ENCODE measurements at regions not wholly inside any gene's neighbourhood (a gene's known extent, or its start where the extent isn't known, plus 50 kb on each side); places are given as distances from the start of the nearest gene placed in this dataset.

GRCh38 chr1:89444791-89445190 lies 79.8 kb upstream of the LRRC8B start:
- no peak for TF ChIP-seq CTCF (IDR thresholded peaks at IDR 0.05; ENCODE audit: insufficient read depth, low read depth, low read length)
- TF ChIP-seq EZH2 (IDR thresholded peaks at IDR 0.05; ENCODE audit: insufficient read depth, low read length), result no peak
- H3K9ac ChIP-seq (ENCODE audit: low read length), result no peak overlapping the region
- Mint-ChIP-seq H3K27ac (ENCODE audit: unreplicated experiment) (no peak overlapping the region), H3K4me1 (ENCODE audit: low read depth, unreplicated experiment) (no peaks in the 10 kb centered on the region), H3K9me3 (ENCODE audit: unreplicated experiment) (peaks cover 4% of the 10 kb centered on the region), H3K4me3 (ENCODE audit: unreplicated experiment) (no peak overlapping the region), H3K27me3 (ENCODE audit: low read depth, unreplicated experiment) (peaks cover 5% of the 10 kb centered on the region), H3K36me3 (ENCODE audit: low read depth, unreplicated experiment) (no peaks in the 10 kb centered on the region)
- FAIRE-seq, result no peak
- no peak overlapping the region for H3K4me2 ChIP-seq (ENCODE audit: low read length)
- no peaks in the 10 kb centered on the region for H3K79me2 ChIP-seq (ENCODE audit: insufficient read depth, low read length)
- no peak overlapping the region for H3K27ac ChIP-seq (ENCODE audit: low read depth, low read length)
- no peak overlapping the region for H2AFZ ChIP-seq (ENCODE audit: low read depth, low read length)
- H3K4me1 ChIP-seq (ENCODE audit: insufficient read depth, low read length), result no peaks in the 10 kb centered on the region
- no peak overlapping the region for H3K4me3 ChIP-seq (ENCODE audit: insufficient read depth, low read depth, low read length)
- H4K20me1 ChIP-seq (ENCODE audit: insufficient read depth, low read length), result no peaks in the 10 kb centered on the region
- no peaks in the 10 kb centered on the region for H3K9me3 ChIP-seq (ENCODE audit: insufficient read depth, low read depth, low read length)
- H3K27me3 ChIP-seq (ENCODE audit: insufficient read depth, low read length), result no peaks in the 10 kb centered on the region
- no peak for DNase-seq (ENCODE audit: low read depth)
- no peaks in the 10 kb centered on the region for H3K36me3 ChIP-seq (ENCODE audit: insufficient read depth, low read length)

- Mint-ChIP-seq H3K27ac (ENCODE audit: unreplicated experiment) (peak overlapping the region; percentile 84), H3K36me3 (ENCODE audit: low read depth, unreplicated experiment) (no peaks in the 10 kb centered on the region), H3K4me1 (ENCODE audit: low read depth, unreplicated experiment) (peaks cover 18% of the 10 kb centered on the region), H3K4me3 (ENCODE audit: unreplicated experiment) (no peak overlapping the region), H3K9me3 (ENCODE audit: unreplicated experiment) (no peaks in the 10 kb centered on the region), H3K27me3 (ENCODE audit: low read depth, unreplicated experiment) (peaks cover 4% of the 10 kb centered on the region)
- Histone ChIP-seq H3K27me3 (ENCODE audit: insufficient read depth, low read length) (no peaks in the 10 kb centered on the region), H3K4me2 (ENCODE audit: low read length) (no peak overlapping the region), H4K20me1 (ENCODE audit: insufficient read depth, low read length) (no peaks in the 10 kb centered on the region), H3K4me1 (ENCODE audit: insufficient read depth, low read length) (peaks cover 2% of the 10 kb centered on the region), H3K9ac (ENCODE audit: low read length) (no peak overlapping the region), H2AFZ (ENCODE audit: low read depth, low read length) (no peak overlapping the region), H3K79me2 (ENCODE audit: insufficient read depth, low read length) (no peaks in the 10 kb centered on the region), H3K4me3 (ENCODE audit: insufficient read depth, low read depth, low read length) (no peak overlapping the region), H3K9me3 (ENCODE audit: insufficient read depth, low read depth, low read length) (no peaks in the 10 kb centered on the region), H3K27ac (ENCODE audit: low read depth, low read length) (no peak overlapping the region), H3K36me3 (ENCODE audit: insufficient read depth, low read length) (no peaks in the 10 kb centered on the region)
- DNase-seq (ENCODE audit: low read depth) (peak; percentile 75), FAIRE-seq (peak; percentile 65)
- TF ChIP-seq EZH2 (IDR thresholded peaks at IDR 0.05; ENCODE audit: insufficient read depth, low read length), result no peak
- TF ChIP-seq CTCF (IDR thresholded peaks at IDR 0.05; ENCODE audit: insufficient read depth, low read depth, low read length), result no peak
Measured at GRCh38 chr1:89451011-89451410, 73.6 kb upstream of the LRRC8B start.

DNA sequence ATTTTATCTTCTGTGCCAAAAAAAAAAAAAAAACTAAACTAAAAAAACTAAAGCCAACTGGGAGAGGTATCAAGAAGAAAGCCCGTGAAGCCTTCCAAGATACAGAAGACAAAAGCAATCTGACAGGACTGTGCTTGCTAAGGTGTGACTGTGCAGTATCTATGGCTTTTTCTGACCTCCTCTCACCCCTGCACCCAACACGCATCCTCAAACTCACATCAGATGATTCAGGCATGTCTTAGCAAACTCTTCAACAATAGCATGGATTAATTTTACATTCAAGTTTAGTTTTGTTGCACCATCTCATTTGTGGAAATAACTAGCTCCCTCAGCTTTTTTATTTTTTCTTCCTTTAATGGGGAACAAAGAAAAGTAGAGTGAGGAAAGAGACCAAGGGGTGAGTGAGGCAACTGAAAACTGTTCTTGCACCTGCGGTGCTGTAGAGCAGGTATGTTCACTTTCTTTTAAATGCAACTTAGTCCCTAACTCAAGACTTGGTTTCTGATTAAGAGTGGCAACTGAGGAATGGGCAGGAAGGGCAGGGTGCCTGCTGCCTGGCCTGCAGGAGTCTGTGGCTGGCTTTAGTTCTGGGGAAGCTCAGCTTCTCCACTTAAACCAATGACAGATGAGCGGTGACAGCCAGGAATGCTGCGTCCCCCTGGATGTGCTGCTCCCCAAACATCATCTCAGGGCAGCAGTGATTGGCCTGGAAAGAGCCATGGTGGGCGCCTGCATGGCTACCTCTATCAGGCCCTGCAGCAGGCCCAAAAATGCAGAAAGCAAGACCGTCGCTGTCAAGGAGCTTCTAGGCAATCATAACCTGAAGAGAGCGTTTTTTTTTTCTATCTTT lies 71.3 kb upstream of the LRRC8B start:
- FAIRE-seq (no peak), DNase-seq (ENCODE audit: low read depth) (no peak)
- Histone ChIP-seq H3K4me3 (ENCODE audit: insufficient read depth, low read depth, low read length) (no peak overlapping the region), H3K9ac (ENCODE audit: low read length) (no peak overlapping the region), H4K20me1 (ENCODE audit: insufficient read depth, low read length) (no peaks in the 10 kb centered on the region), H3K27me3 (ENCODE audit: insufficient read depth, low read length) (no peaks in the 10 kb centered on the region), H2AFZ (ENCODE audit: low read depth, low read length) (no peak overlapping the region), H3K79me2 (ENCODE audit: insufficient read depth, low read length) (no peaks in the 10 kb centered on the region), H3K4me2 (ENCODE audit: low read length) (no peak overlapping the region), H3K4me1 (ENCODE audit: insufficient read depth, low read length) (peaks cover 2% of the 10 kb centered on the region), H3K36me3 (ENCODE audit: insufficient read depth, low read length) (no peaks in the 10 kb centered on the region), H3K9me3 (ENCODE audit: insufficient read depth, low read depth, low read length) (no peaks in the 10 kb centered on the region), H3K27ac (ENCODE audit: low read depth, low read length) (no peak overlapping the region)
- no peak overlapping the region for H3K27ac Mint-ChIP-seq (ENCODE audit: unreplicated experiment)
- no peak for TF ChIP-seq CTCF (IDR thresholded peaks at IDR 0.05; ENCODE audit: insufficient read depth, low read depth, low read length)
- TF ChIP-seq EZH2 (IDR thresholded peaks at IDR 0.05; ENCODE audit: insufficient read depth, low read length), result no peak
- no peaks in the 10 kb centered on the region for H3K36me3 Mint-ChIP-seq (ENCODE audit: low read depth, unreplicated experiment)
- no peak overlapping the region for H3K4me3 Mint-ChIP-seq (ENCODE audit: unreplicated experiment)
- H3K27me3 Mint-ChIP-seq (ENCODE audit: low read depth, unreplicated experiment), result no peaks in the 10 kb centered on the region
- H3K9me3 Mint-ChIP-seq (ENCODE audit: unreplicated experiment), result no peaks in the 10 kb centered on the region
- peaks cover 18% of the 10 kb centered on the region for H3K4me1 Mint-ChIP-seq (ENCODE audit: low read depth, unreplicated experiment)

Data from astrocyte (in vitro differentiated cells and primary cell).